ENCODE measurements at regions not wholly inside any gene's neighbourhood (a gene's known extent, or its start where the extent isn't known, plus 50 kb on each side); places are given as distances from the start of the nearest gene placed in this dataset.

DNA sequence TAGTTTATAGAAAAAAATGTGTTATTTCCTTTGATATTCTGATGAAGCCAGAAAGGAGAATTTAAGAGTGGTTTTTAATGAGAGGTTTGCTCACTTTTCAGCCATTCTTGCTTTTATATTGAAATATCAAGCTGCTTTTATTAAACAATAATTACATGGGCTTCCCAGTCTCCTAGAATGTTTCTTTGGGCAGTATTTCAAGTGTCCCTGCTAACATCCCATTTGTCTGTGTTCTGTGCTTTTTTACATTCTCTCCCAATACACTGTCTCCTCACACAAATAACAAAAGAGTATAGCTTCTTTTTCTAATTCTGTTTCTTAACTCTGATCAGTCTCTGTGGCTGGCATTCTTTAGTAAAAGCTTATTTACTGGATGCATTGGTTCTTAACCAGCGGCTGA is 145.4 kb downstream of the TPH2 start:
- no peak overlapping the region for H2BK15ac ChIP-seq (ENCODE audit: low read depth, low read length)
- in situ Hi-C loops (cut with MboI; ENCODE audit: low sequenced_read_pairs) (no loop called here), intact Hi-C loops (cut with micrococcal nuclease) (no loop called here), dilution Hi-C loops (cut with HindIII; ENCODE audit: low sequenced_read_pairs, unreplicated experiment) (no loop called here)
- TF ChIP-seq SMC3 (IDR thresholded peaks at IDR 0.05; ENCODE audit: low read depth, low read length) (no peak), MAZ (IDR thresholded peaks at IDR 0.05; ENCODE audit: borderline replicate concordance, low read depth, low read length) (no peak), CEBPB (IDR thresholded peaks at IDR 0.05; ENCODE audit: low read depth, low read length) (no peak), CHD1 (IDR thresholded peaks at IDR 0.05; ENCODE audit: low read depth, low read length) (no peak), ELK1 (IDR thresholded peaks at IDR 0.05; ENCODE audit: borderline replicate concordance, low read depth, low read length) (no peak), RFX5 (IDR thresholded peaks at IDR 0.05; ENCODE audit: low read depth, low read length) (no peak), NFE2L2 (IDR thresholded peaks at IDR 0.05; ENCODE audit: low read depth, low read length) (no peak), FOS (IDR thresholded peaks at IDR 0.05; ENCODE audit: low read depth, low read length) (no peak), BHLHE40 (IDR thresholded peaks at IDR 0.05; ENCODE audit: low read depth, low read length) (no peak), USF2 (IDR thresholded peaks at IDR 0.05; ENCODE audit: low read depth, low read length) (no peak)
- no peak overlapping the region for H4K8ac ChIP-seq (ENCODE audit: low read depth in 2 of 2, low read length in 2 of 2)
- H4K20me1 ChIP-seq (ENCODE audit: insufficient read depth, low read length): no peaks in the 10 kb centered on the region
- no peak overlapping the region for H3K56ac ChIP-seq (ENCODE audit: extremely low read depth, insufficient read depth, low read length)
- no peak overlapping the region for H3K18ac ChIP-seq (ENCODE audit: low read depth, low read length)
- H2AFZ ChIP-seq (replicated peaks; ENCODE audit: low read length, poor library complexity): no peak overlapping the region
- no peak for DNase-seq
- no peak overlapping the region for H3K23ac ChIP-seq (ENCODE audit: low read depth, low read length)
- no peak overlapping the region for H3K4ac ChIP-seq (ENCODE audit: low read depth, low read length)
- no peak overlapping the region for H2BK20ac ChIP-seq (ENCODE audit: low read depth, low read length)
- no peaks in the 10 kb centered on the region for H3K9me3 ChIP-seq (ENCODE audit: control insufficient read depth, insufficient read depth, low read length)
- no peak overlapping the region for H2BK120ac ChIP-seq (ENCODE audit: low read depth, low read length)
- no peak overlapping the region for H2AK9ac ChIP-seq (replicated peaks; ENCODE audit: low read depth, low read length, poor library complexity)
- H3K27me3 ChIP-seq (ENCODE audit: control insufficient read depth, insufficient read depth, low read length): peaks cover 3% of the 10 kb centered on the region
- no peaks in the 10 kb centered on the region for H3K36me3 ChIP-seq (ENCODE audit: control insufficient read depth, insufficient read depth, low read length)
- H3K9ac ChIP-seq (ENCODE audit: low read depth, low read length): no peak overlapping the region
- no peak overlapping the region for H4K5ac ChIP-seq (ENCODE audit: low read depth, low read length)
- no CpG with 5 or more reads among the region's 1 CpG for WGBS, 2 experiments (ENCODE audit: extremely low coverage in 2 of 2, insufficient read length in 1 of 2)
- no peaks in the 10 kb centered on the region for H3K9me1 ChIP-seq (ENCODE audit: insufficient read depth, low read length)
- BruUV-seq (replicated peaks): no TSS peak
- no peak overlapping the region for H3K14ac ChIP-seq (replicated peaks; ENCODE audit: low read depth, low read length)
- no peak overlapping the region for H3K4me2 ChIP-seq (ENCODE audit: low read depth, low read length)
- POLR2A ChIA-PET (ENCODE audit: unreplicated experiment): no interaction called here
- no peak overlapping the region for H3K27ac ChIP-seq (ENCODE audit: insufficient read depth, low read length)
- H3K4me1 ChIP-seq (ENCODE audit: control insufficient read depth, insufficient read depth, low read length): no peaks in the 10 kb centered on the region
- ATAC-seq (ENCODE audit: low read depth): no peak
- H3K4me3 ChIP-seq (ENCODE audit: insufficient read depth, low read depth, low read length): no peak overlapping the region
- H4K91ac ChIP-seq (ENCODE audit: insufficient read depth, low read depth, low read length): no peak overlapping the region
- CTCF ChIA-PET: no interaction called here
- no peaks in the 10 kb centered on the region for H3K79me1 ChIP-seq (ENCODE audit: low read depth in 1 of 2, low read length in 2 of 2)
- H2BK5ac ChIP-seq (ENCODE audit: low read depth, low read length, poor library complexity, severe bottlenecking): no peak overlapping the region
- H2AK5ac ChIP-seq (ENCODE audit: low read depth, low read length): no peak overlapping the region
